HEK293 (cell line): ENCODE measurements at regions not wholly inside any gene's neighbourhood (a gene's known extent, or its start where the extent isn't known, plus 50 kb on each side); places are given as distances from the start of the nearest gene placed in this dataset.

Experiments
- CTCF ChIA-PET: fragments of 350-600 bp; formaldehyde crosslinking; extraction: SDS; loops from one replicate; lab custom pipeline; 2021; ENCODE audit warnings: antibody characterized with exemption; lab: Yijun Ruan, JAX
- POLR2A ChIA-PET: fragments of 300-600 bp; formaldehyde crosslinking; extraction: SDS; loops from one replicate; lab custom pipeline; 2020; ENCODE audit warnings: antibody characterized with exemption, inconsistent platforms; lab: Yijun Ruan, JAX
- H3K27ac ChIP-seq: fragments of 200-500 bp; sonication (Bioruptor generic); 2 replicates; pipeline ENCODE4 v1.5.1; 2014; ENCODE audit warnings: low read depth, low read length, control low read depth, inconsistent platforms; ENCODE audit errors: extremely low read depth
- H3K36me3 ChIP-seq, 2 experiments: fragments of 200-500 bp in 1 of 2; sonication (Bioruptor generic) in 1 of 2; 1 replicate in 1 of 2; 2 replicates in 1 of 2; pipeline ENCODE4 v1.5.1; 2014 to 2017; ENCODE audit warnings: inconsistent platforms in 2 of 2, low read length in 2 of 2; ENCODE audit not compliant: control insufficient read depth in 2 of 2, insufficient read depth in 1 of 2
- H3K4me1 ChIP-seq: fragments of 200-500 bp; sonication (Bioruptor generic); 2 replicates; pipeline ENCODE4 v1.5.1; 2014; ENCODE audit warnings: mild to moderate bottlenecking, low read length, inconsistent platforms; ENCODE audit not compliant: control insufficient read depth, insufficient read depth
- H3K4me3 ChIP-seq: 2 replicates; pipeline ENCODE4 v1.5.1; 2011; ENCODE audit warnings: low read depth, mild to moderate bottlenecking, control low read depth, low read length, moderate library complexity
- H3K9me3 ChIP-seq: fragments of 200-500 bp; sonication (Bioruptor generic); 2 replicates; pipeline ENCODE4 v1.5.1; 2014; ENCODE audit warnings: low read depth, low read length, inconsistent platforms; ENCODE audit not compliant: control insufficient read depth, insufficient read depth
- BCL11B ChIP-seq: fragments of 450-650 bp; formaldehyde crosslinking; IDR thresholded peaks from 2 replicates; pipeline ENCODE4 v1.5.1; 2016; ENCODE audit warnings: low read depth, missing biosample characterization, missing genetic modification characterization
- GLI4 ChIP-seq: fragments of 450-650 bp; formaldehyde crosslinking; IDR thresholded peaks from 2 replicates; pipeline ENCODE4 v1.5.1; 2016; ENCODE audit warnings: missing biosample characterization, missing genetic modification characterization
- HOXC10 ChIP-seq: sonication (generic); formaldehyde crosslinking; IDR thresholded peaks from 2 replicates; pipeline ENCODE4 v1.8.1; 2023; ENCODE audit warnings: mild to moderate bottlenecking, missing genetic modification reagents
- PRDM1 ChIP-seq: fragments of 450-650 bp; formaldehyde crosslinking; IDR thresholded peaks from 2 replicates; pipeline ENCODE4; 2016; ENCODE audit warnings: missing biosample characterization, missing genetic modification characterization
- SP7 ChIP-seq: fragments of 450-650 bp; formaldehyde crosslinking; IDR thresholded peaks from 2 replicates; pipeline ENCODE4 v1.5.1; 2016; ENCODE audit warnings: missing biosample characterization, missing genetic modification characterization
- ZFP41 ChIP-seq: fragments of 450-650 bp; formaldehyde crosslinking; IDR thresholded peaks from 2 replicates; pipeline ENCODE4 v1.5.1; 2016; ENCODE audit warnings: missing biosample characterization, missing genetic modification characterization, borderline replicate concordance
- ZFP69B ChIP-seq: fragments of 450-650 bp; formaldehyde crosslinking; IDR thresholded peaks from 2 replicates; pipeline ENCODE4 v1.5.1; 2016; ENCODE audit warnings: missing biosample characterization, missing genetic modification characterization
- ZNF155 ChIP-seq: fragments of 450-650 bp; formaldehyde crosslinking; IDR thresholded peaks from 2 replicates; pipeline ENCODE4 v1.5.1; 2016; ENCODE audit warnings: missing biosample characterization, missing genetic modification characterization
- ZNF221 ChIP-seq: fragments of 450-650 bp; formaldehyde crosslinking; IDR thresholded peaks from 2 replicates; pipeline ENCODE4 v1.5.1; 2017; ENCODE audit warnings: missing biosample characterization, missing genetic modification characterization, borderline replicate concordance
- ZNF274 ChIP-seq, 2 experiments: fragments of 200-500 bp in 1 of 2; fragments of 450-650 bp in 1 of 2; sonication (Bioruptor generic) in 1 of 2; formaldehyde crosslinking in 1 of 2; IDR thresholded peaks; 2 replicates each; pipeline versions ENCODE4 v1.5.1 to v1.6.1; 2014 to 2016; ENCODE audit warnings: borderline replicate concordance in 1 of 2, inconsistent platforms in 1 of 2, low read length in 1 of 2, missing biosample characterization in 1 of 2, missing genetic modification characterization in 1 of 2
- ZNF366 ChIP-seq: fragments of 450-650 bp; formaldehyde crosslinking; conservative IDR thresholded peaks from 2 replicates; pipeline ENCODE4 v1.5.1; 2016; ENCODE audit warnings: missing biosample characterization, missing genetic modification characterization
- ZNF391 ChIP-seq: fragments of 450-650 bp; formaldehyde crosslinking; IDR thresholded peaks from 2 replicates; pipeline ENCODE4 v1.5.1; 2016; ENCODE audit warnings: low read depth, missing biosample characterization, missing genetic modification characterization, borderline replicate concordance
- ZNF510 ChIP-seq: fragments of 450-650 bp; formaldehyde crosslinking; IDR thresholded peaks from 2 replicates; pipeline ENCODE4 v1.5.1; 2018; ENCODE audit warnings: mild to moderate bottlenecking, missing genetic modification characterization, missing biosample characterization; ENCODE audit not compliant: insufficient replicate concordance
- ZNF514 ChIP-seq: fragments of 450-650 bp; formaldehyde crosslinking; IDR thresholded peaks from 2 replicates; pipeline ENCODE4 v1.5.1; 2016; ENCODE audit warnings: missing biosample characterization, missing genetic modification characterization
- ZNF571 ChIP-seq: fragments of 450-650 bp; formaldehyde crosslinking; IDR thresholded peaks from 2 replicates; pipeline ENCODE4 v1.5.0; 2017; ENCODE audit warnings: missing biosample characterization, missing genetic modification characterization
- ZNF624 ChIP-seq: fragments of 450-650 bp; formaldehyde crosslinking; IDR thresholded peaks from 2 replicates; pipeline ENCODE4 v1.5.1; 2017; ENCODE audit warnings: missing biosample characterization, missing genetic modification characterization
- ZNF701 ChIP-seq: fragments of 450-650 bp; formaldehyde crosslinking; IDR thresholded peaks from 2 replicates; pipeline ENCODE4 v1.5.1; 2016; ENCODE audit warnings: missing biosample characterization, missing genetic modification characterization
- TF ChIP-seq, protein P1 (sequence below): sonication (generic); formaldehyde crosslinking; IDR thresholded peaks from 2 replicates; pipeline ENCODE4 v1.8.1; 2022; ENCODE audit warnings: mild to moderate bottlenecking, moderate library complexity, missing genetic modification reagents
- TF ChIP-seq, protein P2 (sequence below): fragments of 450-650 bp; formaldehyde crosslinking; IDR thresholded peaks from 2 replicates; pipeline ENCODE4 v1.5.1; 2016; ENCODE audit warnings: missing biosample characterization, missing genetic modification characterization
- TF ChIP-seq, protein P3 (sequence below): fragments of 450-650 bp; formaldehyde crosslinking; IDR thresholded peaks from 2 replicates; pipeline ENCODE4 v1.5.1; 2016; ENCODE audit warnings: missing biosample characterization, missing genetic modification characterization
- TF ChIP-seq, protein P4 (sequence below): fragments of 450-650 bp; formaldehyde crosslinking; IDR thresholded peaks from 2 replicates; pipeline ENCODE4 v1.5.1; 2016; ENCODE audit warnings: missing biosample characterization, missing genetic modification characterization
- TF ChIP-seq, protein P5 (sequence below): fragments of 450-650 bp; formaldehyde crosslinking; IDR thresholded peaks from 2 replicates; pipeline ENCODE4 v1.5.1; 2016; ENCODE audit warnings: missing biosample characterization, missing genetic modification characterization, borderline replicate concordance

DNA sequence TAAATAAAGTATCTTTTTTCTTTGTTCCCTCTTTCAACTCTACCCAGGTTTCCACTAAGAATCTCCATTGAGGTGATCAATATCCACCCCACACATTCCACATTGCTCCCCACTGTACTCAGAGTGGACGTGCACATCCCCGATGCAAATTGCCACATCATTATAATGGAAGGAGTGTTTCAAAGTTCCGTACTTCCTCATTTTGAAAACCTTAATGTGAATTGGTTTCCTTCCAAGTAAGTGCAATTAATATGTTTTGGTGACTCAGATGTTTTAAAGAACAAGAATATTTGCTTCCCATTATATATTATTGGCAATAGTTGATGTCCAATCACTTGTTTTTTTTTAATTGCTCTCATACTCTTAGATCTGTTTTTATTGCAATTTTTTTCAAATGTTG is 463.6 kb downstream of the HACE1 start:
- Histone ChIP-seq H3K9me3 (no peaks in the 10 kb centered on the region), H3K27ac (no peak overlapping the region), H3K4me3 (no peak overlapping the region), H3K36me3 (no peaks in the 10 kb centered on the region), H3K4me1 (no peaks in the 10 kb centered on the region)
- ChIA-PET POLR2A (no interaction called here), CTCF (no interaction called here)
- TF ChIP-seq, protein P1, sequence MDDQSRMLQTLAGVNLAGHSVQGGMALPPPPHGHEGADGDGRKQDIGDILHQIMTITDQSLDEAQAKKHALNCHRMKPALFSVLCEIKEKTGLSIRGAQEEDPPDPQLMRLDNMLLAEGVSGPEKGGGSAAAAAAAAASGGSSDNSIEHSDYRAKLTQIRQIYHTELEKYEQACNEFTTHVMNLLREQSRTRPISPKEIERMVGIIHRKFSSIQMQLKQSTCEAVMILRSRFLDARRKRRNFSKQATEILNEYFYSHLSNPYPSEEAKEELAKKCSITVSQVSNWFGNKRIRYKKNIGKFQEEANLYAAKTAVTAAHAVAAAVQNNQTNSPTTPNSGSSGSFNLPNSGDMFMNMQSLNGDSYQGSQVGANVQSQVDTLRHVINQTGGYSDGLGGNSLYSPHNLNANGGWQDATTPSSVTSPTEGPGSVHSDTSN (CRISPR knock-in tag) = no peak
- TF ChIP-seq, protein P2, sequence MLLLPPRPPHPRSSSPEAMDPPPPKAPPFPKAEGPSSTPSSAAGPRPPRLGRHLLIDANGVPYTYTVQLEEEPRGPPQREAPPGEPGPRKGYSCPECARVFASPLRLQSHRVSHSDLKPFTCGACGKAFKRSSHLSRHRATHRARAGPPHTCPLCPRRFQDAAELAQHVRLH (tag by site-specific recombination) = no peak
- TF ChIP-seq GLI4 (tag by site-specific recombination) (no peak), SP7 (tag by site-specific recombination) (no peak), ZNF391 (tag by site-specific recombination) (no peak), PRDM1 (tag by site-specific recombination) (no peak), ZNF701 (no peak), ZNF510 (tag by site-specific recombination) (no peak), BCL11B (tag by site-specific recombination) (no peak), HOXC10 (CRISPR knock-in tag) (no peak)
- TF ChIP-seq, protein P3, sequence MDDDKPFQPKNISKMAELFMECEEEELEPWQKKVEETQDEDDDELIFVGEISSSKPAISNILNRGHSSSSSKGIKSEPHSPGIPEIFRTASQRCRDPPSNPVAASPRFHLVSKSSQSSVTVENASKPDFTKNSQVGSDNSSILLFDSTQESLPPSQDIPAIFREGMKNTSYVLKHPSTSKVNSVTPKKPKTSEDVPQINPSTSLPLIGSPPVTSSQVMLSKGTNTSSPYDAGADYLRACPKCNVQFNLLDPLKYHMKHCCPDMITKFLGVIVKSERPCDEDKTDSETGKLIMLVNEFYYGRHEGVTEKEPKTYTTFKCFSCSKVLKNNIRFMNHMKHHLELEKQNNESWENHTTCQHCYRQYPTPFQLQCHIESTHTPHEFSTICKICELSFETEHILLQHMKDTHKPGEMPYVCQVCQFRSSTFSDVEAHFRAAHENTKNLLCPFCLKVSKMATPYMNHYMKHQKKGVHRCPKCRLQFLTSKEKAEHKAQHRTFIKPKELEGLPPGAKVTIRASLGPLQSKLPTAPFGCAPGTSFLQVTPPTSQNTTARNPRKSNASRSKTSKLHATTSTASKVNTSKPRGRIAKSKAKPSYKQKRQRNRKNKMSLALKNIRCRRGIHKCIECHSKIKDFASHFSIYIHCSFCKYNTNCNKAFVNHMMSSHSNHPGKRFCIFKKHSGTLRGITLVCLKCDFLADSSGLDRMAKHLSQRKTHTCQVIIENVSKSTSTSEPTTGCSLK (tag by site-specific recombination) = no peak

DNA sequence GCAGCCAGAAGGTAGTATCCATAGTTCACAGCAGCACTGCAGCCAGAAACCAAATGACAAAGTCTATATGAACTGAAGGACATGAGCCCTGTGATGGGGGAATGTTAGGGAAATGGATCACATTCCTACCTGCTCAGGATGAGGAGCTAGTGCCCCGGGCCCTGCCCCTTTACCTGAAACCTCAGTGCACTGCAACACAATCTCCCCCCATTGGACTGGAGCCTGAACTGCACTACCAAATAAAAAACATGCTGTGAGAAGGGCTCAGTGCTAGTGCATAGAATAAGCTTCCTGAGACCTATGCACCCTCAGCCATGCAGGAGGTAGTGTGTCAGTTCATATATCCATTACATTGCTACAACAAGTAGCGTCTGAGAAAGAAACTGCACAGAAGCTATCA is 477.8 kb downstream of the HACE1 start:
- Histone ChIP-seq H3K9me3 (no peaks in the 10 kb centered on the region), H3K4me3 (no peak overlapping the region), H3K4me1 (no peaks in the 10 kb centered on the region), H3K27ac (no peak overlapping the region), H3K36me3 (no peaks in the 10 kb centered on the region)
- no peak for TF ChIP-seq ZNF571
- TF ChIP-seq ZNF274 (IDR thresholded peaks at IDR 0.05; ENCODE audit: low read length) = no peak
- TF ChIP-seq ZNF274 (tag by site-specific recombination; IDR thresholded peaks at IDR 0.05; ENCODE audit: borderline replicate concordance) = no peak
- no peak for TF ChIP-seq ZNF514
- TF ChIP-seq, protein P4, sequence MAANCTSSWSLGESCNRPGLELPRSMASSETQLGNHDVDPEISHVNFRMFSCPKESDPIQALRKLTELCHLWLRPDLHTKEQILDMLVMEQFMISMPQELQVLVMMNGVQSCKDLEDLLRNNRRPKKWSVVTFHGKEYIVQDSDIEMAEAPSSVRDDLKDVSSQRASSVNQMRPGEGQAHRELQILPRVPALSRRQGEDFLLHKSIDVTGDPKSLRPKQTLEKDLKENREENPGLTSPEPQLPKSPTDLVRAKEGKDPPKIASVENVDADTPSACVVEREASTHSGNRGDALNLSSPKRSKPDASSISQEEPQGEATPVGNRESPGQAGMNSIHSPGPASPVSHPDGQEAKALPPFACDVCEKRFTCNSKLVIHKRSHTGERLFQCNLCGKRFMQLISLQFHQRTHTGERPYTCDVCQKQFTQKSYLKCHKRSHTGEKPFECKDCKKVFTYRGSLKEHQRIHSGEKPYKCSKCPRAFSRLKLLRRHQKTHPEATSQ (tag by site-specific recombination) = no peak
- no peak for TF ChIP-seq ZNF155 (tag by site-specific recombination)
- no peak for TF ChIP-seq ZNF221 (tag by site-specific recombination)
- no peak for TF ChIP-seq ZFP41 (tag by site-specific recombination)
- no peak for TF ChIP-seq ZNF624 (tag by site-specific recombination)
- no peak for TF ChIP-seq ZNF366 (tag by site-specific recombination)
- TF ChIP-seq, protein P5, sequence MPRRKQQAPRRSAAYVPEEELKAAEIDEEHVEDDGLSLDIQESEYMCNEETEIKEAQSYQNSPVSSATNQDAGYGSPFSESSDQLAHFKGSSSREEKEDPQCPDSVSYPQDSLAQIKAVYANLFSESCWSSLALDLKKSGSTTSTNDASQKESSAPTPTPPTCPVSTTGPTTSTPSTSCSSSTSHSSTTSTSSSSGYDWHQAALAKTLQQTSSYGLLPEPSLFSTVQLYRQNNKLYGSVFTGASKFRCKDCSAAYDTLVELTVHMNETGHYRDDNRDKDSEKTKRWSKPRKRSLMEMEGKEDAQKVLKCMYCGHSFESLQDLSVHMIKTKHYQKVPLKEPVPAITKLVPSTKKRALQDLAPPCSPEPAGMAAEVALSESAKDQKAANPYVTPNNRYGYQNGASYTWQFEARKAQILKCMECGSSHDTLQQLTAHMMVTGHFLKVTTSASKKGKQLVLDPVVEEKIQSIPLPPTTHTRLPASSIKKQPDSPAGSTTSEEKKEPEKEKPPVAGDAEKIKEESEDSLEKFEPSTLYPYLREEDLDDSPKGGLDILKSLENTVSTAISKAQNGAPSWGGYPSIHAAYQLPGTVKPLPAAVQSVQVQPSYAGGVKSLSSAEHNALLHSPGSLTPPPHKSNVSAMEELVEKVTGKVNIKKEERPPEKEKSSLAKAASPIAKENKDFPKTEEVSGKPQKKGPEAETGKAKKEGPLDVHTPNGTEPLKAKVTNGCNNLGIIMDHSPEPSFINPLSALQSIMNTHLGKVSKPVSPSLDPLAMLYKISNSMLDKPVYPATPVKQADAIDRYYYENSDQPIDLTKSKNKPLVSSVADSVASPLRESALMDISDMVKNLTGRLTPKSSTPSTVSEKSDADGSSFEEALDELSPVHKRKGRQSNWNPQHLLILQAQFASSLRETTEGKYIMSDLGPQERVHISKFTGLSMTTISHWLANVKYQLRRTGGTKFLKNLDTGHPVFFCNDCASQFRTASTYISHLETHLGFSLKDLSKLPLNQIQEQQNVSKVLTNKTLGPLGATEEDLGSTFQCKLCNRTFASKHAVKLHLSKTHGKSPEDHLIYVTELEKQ (tag by site-specific recombination) = no peak
- no peak for TF ChIP-seq GLI4 (tag by site-specific recombination)
- no peak for TF ChIP-seq ZFP69B
- POLR2A ChIA-PET = no interaction called here
- CTCF ChIA-PET = interaction anchor here (1.3 kb wide), 1 partner anchor 144 kb away, joined by 4 read pairs; no protein-coding TSS in a partner anchor
